NCI-H128 (cell line): ENCODE measurements at regions not wholly inside any gene's neighbourhood (a gene's known extent, or its start where the extent isn't known, plus 50 kb on each side); places are given as distances from the start of the nearest gene placed in this dataset.
"Not testable (repeated sequence)": the region's sequence is repeated elsewhere in the genome, so short reads cannot be mapped to it uniquely, and the experiment has no call there.

ENCODE experiments used
- DNase-seq: peaks from one replicate; lab custom pipeline; 2025; ENCODE audit not compliant: unreplicated experiment; lab: John Stamatoyannopoulos, UW

- DNase-seq: not testable (repeated sequence)
Observed at GRCh38 chr20:47890708-47891107, 105.4 kb upstream of the SULF2 start.

GRCh38 chr20:47889751-47890150 lies 104.5 kb upstream of the SULF2 start:
- DNase-seq: not testable (repeated sequence)

- no peak for DNase-seq
Observed at GRCh38 chr20:47888351-47888750, 103.1 kb upstream of the SULF2 start.

- no peak for DNase-seq
Observed at GRCh38 chr20:47887477-47888080, 102.3 kb upstream of the SULF2 start.

GRCh38 chr20:47887064-47887463 lies 101.8 kb upstream of the SULF2 start:
- no peak for DNase-seq

GRCh38 chr20:47886454-47887041 lies 101.3 kb upstream of the SULF2 start:
- no peak for DNase-seq

- DNase-seq: no peak
Observed at GRCh38 chr20:47885909-47886453, 100.7 kb upstream of the SULF2 start.

- not testable (repeated sequence) for DNase-seq
Observed at GRCh38 chr20:47883940-47884339, 98.7 kb upstream of the SULF2 start.

GRCh38 chr20:47883186-47883585 lies 97.9 kb upstream of the SULF2 start:
- no peak for DNase-seq

GRCh38 chr20:47879771-47880170 lies 94.5 kb upstream of the SULF2 start:
- no peak for DNase-seq

GRCh38 chr20:47878601-47879027 lies 93.3 kb upstream of the SULF2 start:
- no peak for DNase-seq

- no peak for DNase-seq
Observed at GRCh38 chr20:47876311-47877088, 91.2 kb upstream of the SULF2 start.

- no peak for DNase-seq
Observed at GRCh38 chr20:47875297-47876025, 90.2 kb upstream of the SULF2 start.

GRCh38 chr20:47872341-47872740 lies 87.1 kb upstream of the SULF2 start:
- DNase-seq: no peak

GRCh38 chr20:47870475-47870874 lies 85.2 kb upstream of the SULF2 start:
- DNase-seq: no peak

GRCh38 chr20:47868744-47869143 lies 83.5 kb upstream of the SULF2 start:
- DNase-seq: no peak

GRCh38 chr20:47868236-47868635 lies 83.0 kb upstream of the SULF2 start:
- no peak for DNase-seq

GRCh38 chr20:47867831-47868230 lies 82.5 kb upstream of the SULF2 start:
- DNase-seq: no peak

- DNase-seq: no peak
Observed at GRCh38 chr20:47866480-47866879, 81.2 kb upstream of the SULF2 start.

GRCh38 chr20:47865912-47866311 lies 80.6 kb upstream of the SULF2 start:
- DNase-seq: no peak

- no peak for DNase-seq
Observed at GRCh38 chr20:47865451-47865850, 80.2 kb upstream of the SULF2 start.
